GM18507 (cell line): ENCODE measurements at regions not wholly inside any gene's neighbourhood (a gene's known extent, or its start where the extent isn't known, plus 50 kb on each side); places are given as distances from the start of the nearest gene placed in this dataset.
"Not testable (repeated sequence)": the region's sequence is repeated elsewhere in the genome, so short reads cannot be mapped to it uniquely, and the experiment has no call there.

Experiments used
- DNase-seq: peaks from one replicate; pipeline ENCODE4 v3.0.0; 2011; ENCODE audit warnings: low read depth; ENCODE audit not compliant: insufficient read length; ENCODE audit errors: extremely low spot score
- FAIRE-seq: peaks from 2 replicates; lab custom pipeline; 2011; peaks lifted over from hg19 to GRCh38; lab: Jason Lieb, UNC

- FAIRE-seq (no peak), DNase-seq (no peak)
Measured at GRCh38 chr13:21228738-21229137, 52.3 kb downstream of the MRPL57 start.

DNA sequence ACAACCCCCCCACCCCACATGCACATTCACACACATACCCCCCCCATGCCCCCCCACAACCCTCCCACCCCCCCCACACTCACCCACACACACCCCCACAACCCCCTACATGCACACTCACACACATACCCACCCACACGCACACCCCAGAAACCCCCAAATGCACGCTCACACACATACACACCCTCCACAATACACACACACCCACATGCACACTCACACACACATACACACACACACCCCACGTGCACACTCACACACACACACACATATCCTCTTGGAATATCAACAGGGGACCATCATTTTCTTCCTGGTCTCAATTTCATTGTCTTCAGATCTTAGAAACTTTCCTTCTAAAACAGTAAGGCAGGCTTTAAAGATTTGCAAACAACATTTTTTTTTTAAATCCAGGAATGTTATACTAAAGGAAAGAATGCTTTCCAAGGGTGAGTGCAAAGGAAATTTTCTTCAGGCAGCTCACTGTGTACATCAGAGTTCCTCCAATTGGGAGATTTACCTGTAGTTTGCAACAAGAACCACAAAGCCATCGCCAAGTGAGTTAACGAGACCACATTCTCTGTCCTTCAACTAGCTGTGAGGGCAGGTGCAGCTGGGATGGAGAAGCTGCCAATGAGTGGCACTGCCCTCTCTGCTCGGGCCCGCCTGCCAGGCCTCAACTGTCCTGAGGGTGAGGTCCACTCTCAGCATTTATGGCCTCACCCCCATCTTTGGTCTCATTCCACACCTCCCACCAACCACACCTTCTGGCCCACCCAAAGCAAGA lies 53.0 kb downstream of the MRPL57 start:
- DNase-seq (no peak), FAIRE-seq (no peak)

GRCh38 chr13:21230516-21230915 lies 54.1 kb downstream of the MRPL57 start:
- DNase-seq (no peak), FAIRE-seq (no peak)

- no peak for DNase-seq
- FAIRE-seq: no peak
Measured at GRCh38 chr13:21231426-21231940, 55.0 kb downstream of the MRPL57 start.

- DNase-seq (no peak), FAIRE-seq (no peak)
Measured at GRCh38 chr13:21232196-21232595, 55.7 kb downstream of the MRPL57 start.

DNA sequence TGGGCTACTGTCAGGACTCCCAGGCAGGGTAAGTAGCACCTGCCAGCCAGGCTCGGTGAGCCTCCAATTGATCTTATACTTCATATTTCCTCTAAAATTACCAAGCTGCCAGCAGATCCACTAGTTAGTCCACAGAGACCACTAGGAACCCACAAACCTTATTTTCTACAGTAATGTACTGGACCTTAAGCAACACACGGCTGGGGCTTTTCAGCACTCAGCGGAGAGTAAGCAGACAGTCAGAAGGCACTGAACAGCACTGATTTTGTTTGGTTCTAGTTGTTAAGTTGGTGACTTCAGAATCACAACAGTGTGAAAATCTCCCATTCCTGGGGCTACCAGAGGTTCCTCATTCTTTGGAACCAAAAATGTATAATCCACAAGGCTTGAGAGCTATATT lies 56.1 kb downstream of the MRPL57 start:
- DNase-seq: no peak
- no peak for FAIRE-seq

- DNase-seq: no peak
- FAIRE-seq: peak; percentile 5
Measured at GRCh38 chr13:21233086-21233485, 56.6 kb downstream of the MRPL57 start.

GRCh38 chr13:21234526-21234925 lies 58.1 kb downstream of the MRPL57 start:
- FAIRE-seq: no peak
- DNase-seq: no peak

DNA sequence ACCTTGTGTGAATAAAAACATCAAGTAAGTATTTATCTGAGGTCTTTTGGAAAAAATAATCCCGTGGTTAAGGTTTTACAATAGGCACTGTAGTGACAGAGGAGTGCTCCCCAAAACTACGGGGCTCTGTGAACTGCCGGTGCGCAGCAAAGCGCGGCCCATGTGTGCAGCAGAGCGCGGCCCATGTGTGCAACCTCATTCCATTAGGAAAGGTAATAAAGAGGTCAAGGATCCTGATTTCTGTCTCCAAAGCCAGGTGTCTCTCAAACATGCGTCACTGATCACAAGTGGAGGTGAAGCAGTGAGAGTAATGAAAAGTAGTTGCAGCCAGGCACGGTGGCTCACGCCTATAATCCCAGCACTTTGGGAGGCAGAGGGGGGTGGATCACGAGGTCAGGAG lies 58.7 kb downstream of the MRPL57 start:
- no peak for DNase-seq
- no peak for FAIRE-seq

DNA sequence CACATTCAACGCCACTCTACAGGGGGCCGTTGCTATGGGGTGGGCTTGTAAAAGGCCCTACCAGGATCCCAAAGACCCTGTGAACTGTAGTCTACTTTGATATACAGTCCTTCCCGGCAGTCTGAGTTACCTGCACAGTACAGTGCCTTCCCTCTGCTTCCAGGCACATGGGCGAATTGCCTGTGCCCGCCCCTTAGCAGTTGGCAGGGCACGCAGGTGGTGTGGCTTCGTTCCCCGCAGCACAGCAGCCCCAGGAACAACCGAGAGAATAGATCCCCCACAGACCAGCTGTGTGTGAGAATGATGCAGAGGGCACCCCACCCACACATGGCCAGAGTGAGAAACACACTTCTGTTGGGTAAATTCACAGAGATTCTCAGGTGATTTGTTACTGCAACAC lies 60.6 kb downstream of the MRPL57 start:
- FAIRE-seq (no peak), DNase-seq (no peak)

DNA sequence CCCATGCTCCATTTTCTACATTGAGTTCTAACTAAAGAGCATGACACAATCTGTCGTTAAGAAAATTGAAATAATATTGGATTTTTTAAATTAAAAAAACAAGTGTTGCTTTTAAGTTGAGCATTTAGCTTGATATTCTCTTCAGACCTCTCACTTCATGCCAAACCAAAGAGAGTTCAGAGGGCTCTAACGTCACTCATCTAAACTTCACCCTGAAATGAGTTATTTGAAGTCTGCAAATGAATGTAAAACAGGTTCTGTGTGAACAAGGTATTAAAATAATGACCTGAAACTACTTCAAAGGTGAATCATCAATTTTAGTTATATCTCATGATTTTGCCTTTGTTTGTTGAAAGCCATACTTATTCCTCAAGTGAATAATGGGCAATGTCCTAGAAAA lies 61.8 kb downstream of the MRPL57 start:
- DNase-seq (no peak), FAIRE-seq (no peak)

- DNase-seq (no peak), FAIRE-seq (no peak)
Measured at GRCh38 chr13:21240586-21240985, 64.1 kb downstream of the MRPL57 start.

DNA sequence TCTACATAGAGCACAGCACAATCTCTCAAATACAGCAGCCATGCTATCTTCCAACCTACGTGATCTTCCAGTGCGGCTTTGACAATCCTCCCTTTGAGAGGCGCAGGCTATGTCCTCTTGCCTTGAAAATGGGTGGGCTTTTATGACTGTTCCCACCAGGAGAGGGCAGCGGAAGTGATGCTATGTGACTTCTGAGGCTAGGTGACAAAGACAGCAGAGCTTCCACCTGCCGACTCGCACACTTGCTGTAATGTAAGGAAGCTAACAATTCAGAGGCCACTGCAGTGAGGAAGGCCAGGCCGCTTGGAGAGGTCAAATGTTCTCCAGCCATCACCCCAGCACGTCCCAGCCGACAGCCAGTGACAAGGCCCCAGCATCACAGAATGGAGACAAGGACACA lies 65.8 kb downstream of the MRPL57 start:
- FAIRE-seq (no peak), DNase-seq (no peak)

- DNase-seq: no peak
Measured at GRCh38 chr13:21243045-21243897, 66.8 kb downstream of the MRPL57 start.

DNA sequence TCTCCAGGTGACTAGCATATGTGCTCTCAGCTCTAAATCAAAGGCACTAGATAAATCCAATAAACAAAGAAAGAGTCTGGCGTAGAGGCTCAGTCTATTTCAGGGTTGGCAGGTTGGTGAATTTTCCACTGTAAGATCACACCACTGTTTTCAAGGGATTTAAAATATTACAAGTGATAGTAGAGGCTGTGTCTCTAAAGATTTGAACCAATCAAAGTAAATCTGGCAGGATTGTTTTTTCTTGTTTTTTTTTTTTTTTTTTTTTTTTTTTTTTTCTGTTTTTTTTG lies 67.4 kb downstream of the MRPL57 start:
- FAIRE-seq, DNase-seq: not testable (repeated sequence)

More at GRCh38 chr13:21243045-21243897, 66.8 kb downstream of the MRPL57 start:
- FAIRE-seq: no peak

GRCh38 chr13:21246761-21247452 lies 70.4 kb downstream of the MRPL57 start:
- no peak for FAIRE-seq

GRCh38 chr13:21256351-21256761 lies 79.9 kb downstream of the MRPL57 start:
- DNase-seq (no peak), FAIRE-seq (no peak)

More at GRCh38 chr13:21246761-21247452, 70.4 kb downstream of the MRPL57 start:
- no peak for DNase-seq

- DNase-seq: no peak
- FAIRE-seq: no peak
Measured at GRCh38 chr13:21256891-21257290, 80.4 kb downstream of the MRPL57 start.

DNA sequence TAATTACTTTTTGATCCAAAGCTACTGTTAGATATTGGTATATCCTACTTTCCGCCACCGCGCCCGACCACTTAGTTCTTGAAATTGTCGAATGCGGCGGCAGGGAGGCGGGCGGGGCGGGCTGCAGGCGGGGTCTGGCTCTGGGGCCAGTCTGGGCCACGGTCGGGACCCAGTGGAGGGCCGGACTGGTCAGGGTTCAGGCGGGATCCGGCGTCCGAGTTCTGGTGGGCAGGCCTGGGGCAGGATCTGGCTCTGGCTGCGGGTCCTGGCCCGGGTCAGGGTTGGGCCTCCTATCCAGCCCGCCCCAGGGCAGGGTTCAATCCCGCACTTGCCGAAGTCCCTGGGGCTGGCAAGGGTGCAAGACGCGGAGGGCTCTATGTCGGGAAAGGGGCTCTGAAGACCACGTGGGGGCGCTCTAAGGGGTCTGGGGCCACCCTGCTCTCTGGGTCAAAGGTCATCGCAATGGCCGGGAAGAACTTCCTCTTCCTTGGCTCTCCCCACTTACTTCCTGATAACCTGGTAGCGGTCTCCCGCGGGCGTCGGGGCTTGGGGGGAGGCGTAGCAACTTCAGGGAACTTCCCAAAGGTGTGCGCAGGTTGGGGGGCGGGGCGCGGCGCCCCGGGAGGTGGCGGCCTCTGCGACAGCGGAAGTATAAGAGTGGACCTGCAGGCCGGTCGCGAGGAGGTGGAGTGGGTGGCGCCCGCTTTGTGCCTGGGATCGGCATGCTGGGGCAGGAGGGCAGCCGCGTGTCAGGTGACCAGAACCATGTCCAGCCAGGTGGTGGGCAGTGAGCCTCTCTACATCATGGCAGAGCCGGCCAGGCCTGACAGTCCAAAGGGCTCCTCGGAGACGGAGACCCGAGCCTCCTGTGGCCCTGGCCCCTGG lies 83.4 kb downstream of the MRPL57 start:
- DNase-seq (no peak), FAIRE-seq (no peak)
